H9 (cell line): ENCODE measurements at regions not wholly inside any gene's neighbourhood (a gene's known extent, or its start where the extent isn't known, plus 50 kb on each side); places are given as distances from the start of the nearest gene placed in this dataset.

ENCODE experiments used
- DNase-seq: peaks from one replicate; pipeline ENCODE4 v3.0.0-alpha.2; 2017
- H2AFZ ChIP-seq: one replicate; pipeline ENCODE4 v1.6.1; 2013; ENCODE audit warnings: mild to moderate bottlenecking, low read length, control low read depth, moderate library complexity
- H2AK5ac ChIP-seq: 2 replicates; pipeline ENCODE4 v1.6.1; 2013; ENCODE audit warnings: low read length, control low read depth, mixed read lengths; ENCODE audit not compliant: insufficient read length
- H2BK120ac ChIP-seq: one replicate; pipeline ENCODE4 v1.6.1; 2013; ENCODE audit warnings: low read depth, mild to moderate bottlenecking, low read length, control low read depth, inconsistent platforms; ENCODE audit not compliant: poor library complexity, severe bottlenecking
- H2BK12ac ChIP-seq: 2 replicates; pipeline ENCODE4 v1.6.1; 2013; ENCODE audit warnings: low read length, control low read depth, mixed read lengths, low read depth; ENCODE audit not compliant: insufficient read length
- H2BK15ac ChIP-seq: 2 replicates; pipeline ENCODE4 v1.6.1; 2013; ENCODE audit warnings: low read depth, low read length, control low read depth
- H2BK20ac ChIP-seq: one replicate; pipeline ENCODE4 v1.6.1; 2013; ENCODE audit warnings: low read depth, mild to moderate bottlenecking, low read length, control low read depth, inconsistent platforms; ENCODE audit not compliant: poor library complexity, severe bottlenecking
- H2BK5ac ChIP-seq: 2 replicates; pipeline ENCODE4 v1.6.1; 2013; ENCODE audit warnings: low read length, control low read depth, mixed read lengths; ENCODE audit not compliant: insufficient read length
- H3K14ac ChIP-seq: 2 replicates; pipeline ENCODE4 v1.6.1; 2013; ENCODE audit warnings: low read length, control low read depth; ENCODE audit not compliant: insufficient read depth
- H3K18ac ChIP-seq: 2 replicates; pipeline ENCODE4 v1.6.1; 2013; ENCODE audit warnings: low read depth, mild to moderate bottlenecking, mixed read lengths, low read length, control low read depth; ENCODE audit not compliant: insufficient read length
- H3K23ac ChIP-seq: 2 replicates; pipeline ENCODE4 v1.6.1; 2013; ENCODE audit warnings: low read length, control low read depth, mixed read lengths, low read depth; ENCODE audit not compliant: insufficient read length
- H3K23me2 ChIP-seq: 2 replicates; pipeline ENCODE4 v1.6.1; 2013; ENCODE audit warnings: low read depth, mild to moderate bottlenecking, mixed read lengths, low read length, control low read depth; ENCODE audit not compliant: insufficient read length, poor library complexity, severe bottlenecking
- H3K27ac ChIP-seq: 2 replicates; pipeline ENCODE4 v1.5.1; 2013; ENCODE audit warnings: low read length, control low read depth, mixed read lengths, low read depth; ENCODE audit not compliant: insufficient read length
- H3K27me3 ChIP-seq: 2 replicates; pipeline ENCODE4 v1.6.1; 2013; ENCODE audit warnings: low read length, control low read depth, inconsistent platforms; ENCODE audit not compliant: insufficient read depth
- H3K4ac ChIP-seq: 2 replicates; pipeline ENCODE4 v1.6.1; 2013; ENCODE audit warnings: low read depth, mild to moderate bottlenecking, control low read depth, inconsistent platforms, low read length, moderate library complexity
- H3K4me1 ChIP-seq: 2 replicates; pipeline ENCODE4 v1.6.1; 2013; ENCODE audit warnings: low read length, control low read depth, inconsistent platforms; ENCODE audit not compliant: insufficient read depth
- H3K4me2 ChIP-seq: 2 replicates; pipeline ENCODE4 v1.6.1; 2013; ENCODE audit warnings: low read length, control low read depth, mixed read lengths; ENCODE audit not compliant: insufficient read length, insufficient read depth
- H3K56ac ChIP-seq: 2 replicates; pipeline ENCODE4 v1.6.1; 2013; ENCODE audit warnings: low read depth, mild to moderate bottlenecking, mixed read lengths, low read length, control low read depth; ENCODE audit not compliant: insufficient read length
- H3K79me1 ChIP-seq: 2 replicates; pipeline ENCODE4 v1.6.1; 2013; ENCODE audit warnings: low read depth, mild to moderate bottlenecking, moderate library complexity, low read length, control low read depth, inconsistent platforms; ENCODE audit not compliant: insufficient read depth, poor library complexity, severe bottlenecking
- H3K79me2 ChIP-seq: 2 replicates; pipeline ENCODE4 v1.6.1; 2013; ENCODE audit warnings: low read length, control low read depth, inconsistent platforms; ENCODE audit not compliant: insufficient read depth
- H3K9ac ChIP-seq: 2 replicates; pipeline ENCODE4 v1.6.1; 2013; ENCODE audit warnings: low read length, control low read depth, mixed read lengths; ENCODE audit not compliant: insufficient read length; ENCODE audit errors: extremely low read depth
- H3K9me3 ChIP-seq: one replicate; pipeline ENCODE4 v1.6.1; 2013; ENCODE audit warnings: low read depth, low read length, inconsistent platforms; ENCODE audit not compliant: control insufficient read depth
- H3T11ph ChIP-seq: one replicate; pipeline ENCODE4 v1.6.1; 2013; ENCODE audit warnings: mild to moderate bottlenecking, low read length, control low read depth, inconsistent platforms
- H4K20me1 ChIP-seq: one replicate; pipeline ENCODE4 v1.6.1; 2013; ENCODE audit not compliant: control insufficient read depth, insufficient read length, insufficient read depth
- H4K5ac ChIP-seq: 2 replicates; pipeline ENCODE4 v1.6.1; 2013; ENCODE audit warnings: low read depth, mild to moderate bottlenecking, mixed read lengths, low read length, control low read depth; ENCODE audit not compliant: insufficient read length
- H4K8ac ChIP-seq: replicated peaks from 2 replicates; pipeline ENCODE4 v1.6.1; 2013; ENCODE audit warnings: low read length, control low read depth, mixed read lengths, low read depth; ENCODE audit not compliant: insufficient read length
- H4K91ac ChIP-seq: 2 replicates; pipeline ENCODE4 v1.6.1; 2013; ENCODE audit warnings: low read depth, mild to moderate bottlenecking, moderate library complexity, mixed read lengths, low read length, control low read depth; ENCODE audit not compliant: insufficient read length
- H3K27ac Mint-ChIP-seq, 3 experiments: 2 replicates in 2 of 3; 3 replicates in 1 of 3; pipeline ENCODE4 v1.8.0; 2020 to 2021; ENCODE audit warnings: mixed read lengths in 3 of 3, mild to moderate bottlenecking in 1 of 3, moderate library complexity in 1 of 3
- H3K27me3 Mint-ChIP-seq: 2 replicates; pipeline ENCODE4 v1.8.0; 2021; ENCODE audit warnings: low read depth, mild to moderate bottlenecking, moderate library complexity, mixed read lengths
- H3K36me3 Mint-ChIP-seq, 3 experiments: 2 replicates in 2 of 3; 3 replicates in 1 of 3; pipeline ENCODE4 v1.8.0; 2020 to 2021; ENCODE audit warnings: low read depth in 3 of 3, mixed read lengths in 3 of 3; ENCODE audit not compliant: insufficient read depth in 1 of 3
- H3K4me1 Mint-ChIP-seq, 2 experiments: 2 replicates each; pipeline ENCODE4 v1.8.0; 2020; ENCODE audit warnings: mixed read lengths in 2 of 2
- H3K4me3 Mint-ChIP-seq, 2 experiments: 2 replicates in 1 of 2; 3 replicates in 1 of 2; pipeline ENCODE4 v1.8.0; 2020 to 2021; ENCODE audit warnings: mild to moderate bottlenecking in 2 of 2, mixed read lengths in 2 of 2, moderate library complexity in 1 of 2
- H3K9me3 Mint-ChIP-seq, 2 experiments: 2 replicates in 1 of 2; 3 replicates in 1 of 2; pipeline ENCODE4 v1.8.0; 2020; ENCODE audit warnings: mild to moderate bottlenecking in 2 of 2, mixed read lengths in 2 of 2, moderate library complexity in 1 of 2
- CTCF ChIP-seq: fragments of 200-600 bp; sonication (generic); conservative IDR thresholded peaks from 3 replicates; pipeline ENCODE4 v1.8.0; 2021; ENCODE audit warnings: antibody characterized with exemption, mild to moderate bottlenecking
- WGBS: extraction: QIAGEN DNeasy Blood & Tissue Kit; methylation state at CpG from one replicate; pipeline ENCODE4 v1.1.7; 2013; ENCODE audit warnings: missing lambda C conversion rate, low lambda C conversion rate, mixed read lengths; ENCODE audit not compliant: insufficient read length; ENCODE audit errors: extremely low coverage; 5-methylcytosine and 5-hydroxymethylcytosine counted together

- Histone ChIP-seq H2BK20ac (no peak overlapping the region), H2BK120ac (no peak overlapping the region), H4K91ac (no peak overlapping the region), H4K5ac (no peak overlapping the region), H2AK5ac (no peak overlapping the region), H3K14ac (no peak overlapping the region), H3K79me1 (no peaks in the 10 kb centered on the region), H3K79me2 (no peaks in the 10 kb centered on the region), H2BK5ac (no peak overlapping the region), H3K27ac (no peak overlapping the region), H4K8ac (no peak overlapping the region), H3K18ac (no peak overlapping the region), H3T11ph (no peak overlapping the region), H4K20me1 (no peaks in the 10 kb centered on the region), H3K27me3 (no peaks in the 10 kb centered on the region), H3K56ac (no peak overlapping the region), H3K23ac (no peak overlapping the region), H3K9me3 (no peaks in the 10 kb centered on the region), H3K4me2 (no peak overlapping the region), H2AFZ (no peak overlapping the region), H3K4me1 (no peaks in the 10 kb centered on the region), H2BK15ac (no peak overlapping the region), H3K9ac (no peak overlapping the region), H3K4ac (no peak overlapping the region), H3K23me2 (no peaks in the 10 kb centered on the region), H2BK12ac (no peak overlapping the region)
- no CpG with 5 or more reads among the region's 2 CpGs for WGBS
- H3K4me3 Mint-ChIP-seq = no peak overlapping the region
- no peaks in the 10 kb centered on the region for H3K27me3 Mint-ChIP-seq
- TF ChIP-seq CTCF = no peak
- no peak overlapping the region for H3K27ac Mint-ChIP-seq
- no peaks in the 10 kb centered on the region for H3K9me3 Mint-ChIP-seq
- H3K4me1 Mint-ChIP-seq = no peaks in the 10 kb centered on the region
- DNase-seq = no peak
- H3K36me3 Mint-ChIP-seq = no peaks in the 10 kb centered on the region
These were observed 375.5 kb downstream of the VRK1 start for GRCh38 chr14:97172644-97173043.
